Prostate gland (tissue), 2 donors: ENCODE measurements at regions not wholly inside any gene's neighbourhood (a gene's known extent, or its start where the extent isn't known, plus 50 kb on each side); places are given as distances from the start of the nearest gene placed in this dataset.

Experiments
- POLR2A ChIP-seq: fragments of 450-650 bp; IDR thresholded peaks from one replicate; pipeline ENCODE4 v1.6.1; 2016; ENCODE audit warnings: antibody characterized with exemption, mild to moderate bottlenecking
- POLR2AphosphoS5 ChIP-seq: sonication (generic); formaldehyde crosslinking; IDR thresholded peaks from one replicate; pipeline ENCODE4 v1.6.1; 2017; ENCODE audit warnings: antibody characterized with exemption
- TF ChIP-seq, protein P1 (sequence below), 4 experiments: fragments of 200-600 bp in 2 of 4; fragments of 450-650 bp in 2 of 4; sonication (generic) in 2 of 4; IDR thresholded peaks; 1 replicate in 3 of 4; 2 replicates in 1 of 4; pipeline ENCODE4 v1.5.1; 2016 to 2019; ENCODE audit warnings: antibody characterized with exemption in 4 of 4, mild to moderate bottlenecking in 2 of 4, moderate library complexity in 2 of 4

- TF ChIP-seq POLR2A: no peak
- TF ChIP-seq, protein P1, sequence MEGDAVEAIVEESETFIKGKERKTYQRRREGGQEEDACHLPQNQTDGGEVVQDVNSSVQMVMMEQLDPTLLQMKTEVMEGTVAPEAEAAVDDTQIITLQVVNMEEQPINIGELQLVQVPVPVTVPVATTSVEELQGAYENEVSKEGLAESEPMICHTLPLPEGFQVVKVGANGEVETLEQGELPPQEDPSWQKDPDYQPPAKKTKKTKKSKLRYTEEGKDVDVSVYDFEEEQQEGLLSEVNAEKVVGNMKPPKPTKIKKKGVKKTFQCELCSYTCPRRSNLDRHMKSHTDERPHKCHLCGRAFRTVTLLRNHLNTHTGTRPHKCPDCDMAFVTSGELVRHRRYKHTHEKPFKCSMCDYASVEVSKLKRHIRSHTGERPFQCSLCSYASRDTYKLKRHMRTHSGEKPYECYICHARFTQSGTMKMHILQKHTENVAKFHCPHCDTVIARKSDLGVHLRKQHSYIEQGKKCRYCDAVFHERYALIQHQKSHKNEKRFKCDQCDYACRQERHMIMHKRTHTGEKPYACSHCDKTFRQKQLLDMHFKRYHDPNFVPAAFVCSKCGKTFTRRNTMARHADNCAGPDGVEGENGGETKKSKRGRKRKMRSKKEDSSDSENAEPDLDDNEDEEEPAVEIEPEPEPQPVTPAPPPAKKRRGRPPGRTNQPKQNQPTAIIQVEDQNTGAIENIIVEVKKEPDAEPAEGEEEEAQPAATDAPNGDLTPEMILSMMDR (IDR thresholded peaks at IDR 0.05): no peak
- TF ChIP-seq POLR2AphosphoS5: no peak
Measured at GRCh38 chr1:60988891-60989290, 93.5 kb upstream of the NFIA start.
